Skin of body (tissue), 1 donor: ENCODE measurements at regions not wholly inside any gene's neighbourhood (a gene's known extent, or its start where the extent isn't known, plus 50 kb on each side); places are given as distances from the start of the nearest gene placed in this dataset.

Experiments
- DNase-seq: peaks from one replicate; lab custom pipeline; 2025; lab: John Stamatoyannopoulos, UW

DNA sequence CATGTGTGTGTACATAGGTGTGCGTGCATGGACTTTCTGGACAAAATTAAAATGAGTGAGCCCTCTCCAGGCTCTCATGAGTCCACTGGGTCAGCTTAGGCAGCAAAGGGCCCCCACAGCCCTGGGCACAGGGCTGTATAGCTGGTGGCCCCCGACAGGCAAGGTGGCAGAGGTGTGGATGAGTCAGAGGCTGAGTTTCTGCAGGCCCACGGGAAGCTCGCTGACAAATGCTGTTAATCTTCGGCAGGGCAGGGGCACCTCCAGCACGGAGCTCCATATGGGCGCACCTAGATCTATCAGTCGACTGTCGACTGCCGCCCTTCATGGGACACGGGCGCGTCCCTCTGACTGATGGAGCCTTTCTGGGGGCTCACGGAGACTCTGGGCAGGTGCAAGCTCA, 181.1 kb downstream of the URI1 start:
- DNase-seq, result no peak

DNA sequence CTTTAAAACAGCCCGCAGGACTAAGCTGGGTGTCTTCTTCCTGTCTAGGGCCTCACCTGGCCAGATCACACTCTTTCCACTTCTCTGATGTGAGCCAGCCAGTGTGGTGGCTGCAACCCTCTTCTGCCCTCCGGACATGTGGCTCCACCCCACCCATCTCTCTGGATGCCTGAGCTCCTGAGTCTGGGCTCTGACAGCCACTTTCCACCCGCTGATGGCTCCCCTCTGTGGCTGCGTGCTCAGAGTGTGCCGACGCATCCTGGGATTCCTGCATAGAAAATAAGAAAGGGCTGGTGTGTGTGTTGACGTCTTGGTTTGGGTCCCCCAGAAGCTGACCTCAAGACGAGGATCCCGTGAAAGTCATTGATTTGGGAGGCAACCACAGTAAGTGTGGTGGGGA, 181.6 kb downstream of the URI1 start:
- no peak for DNase-seq

DNA sequence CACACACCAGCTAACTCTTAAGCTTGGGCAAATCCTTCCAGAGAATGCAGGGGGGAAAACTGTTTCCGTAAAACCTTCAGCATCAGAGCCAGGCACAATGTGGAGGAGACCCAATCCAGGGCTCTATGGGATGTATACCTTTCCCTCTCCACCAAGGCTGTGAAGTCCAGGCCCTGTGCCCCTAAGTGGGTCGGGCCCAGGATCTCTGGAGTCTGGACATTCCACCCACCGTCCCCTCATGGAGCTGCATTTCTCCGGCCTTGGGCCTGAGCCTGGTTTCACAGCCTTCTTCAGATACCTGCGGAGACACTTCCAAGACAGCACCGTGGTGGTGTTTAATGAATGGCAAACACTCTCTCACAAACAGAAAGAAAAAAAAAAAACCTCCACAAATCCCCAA, 186.2 kb downstream of the URI1 start:
- DNase-seq, result no peak

DNA sequence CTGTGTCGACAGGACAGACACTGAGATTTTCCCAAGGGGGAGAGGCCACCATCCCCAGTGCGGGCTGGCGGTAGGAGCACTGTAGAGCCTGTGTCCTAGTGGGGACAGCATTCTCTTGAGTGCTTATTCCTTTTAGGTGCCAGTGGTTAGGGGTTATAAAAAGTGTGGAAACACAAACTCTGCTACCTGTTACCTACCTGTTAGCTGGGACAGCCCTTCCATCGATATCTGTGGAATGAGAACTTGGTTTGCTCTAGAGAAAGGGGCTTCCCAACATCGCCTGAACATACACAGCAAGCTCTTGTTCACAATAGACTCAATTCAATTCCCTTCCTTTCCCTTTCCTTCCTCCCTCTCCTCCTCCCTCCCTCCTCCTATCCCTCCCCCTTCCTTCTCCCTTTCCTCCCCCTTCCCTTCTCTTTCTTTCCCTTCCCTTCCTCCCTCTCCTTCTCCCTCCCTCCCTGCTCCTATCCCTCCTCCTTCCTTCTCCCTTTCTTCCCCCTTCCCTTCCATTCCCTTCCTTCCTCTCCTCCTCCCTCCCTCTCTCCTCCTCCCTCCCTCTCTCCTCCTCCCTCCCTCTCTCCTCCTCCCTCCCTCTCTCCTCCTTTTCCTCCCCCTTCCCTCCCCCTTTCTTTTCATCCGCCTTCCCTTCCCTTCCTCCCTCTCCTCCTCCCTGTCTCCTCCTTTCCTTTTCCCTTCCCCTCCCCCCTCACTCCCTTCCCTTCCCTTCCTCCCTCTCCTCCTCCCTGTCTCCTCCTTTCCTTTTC, 188.5 kb downstream of the URI1 start:
- DNase-seq, result no peak

DNA sequence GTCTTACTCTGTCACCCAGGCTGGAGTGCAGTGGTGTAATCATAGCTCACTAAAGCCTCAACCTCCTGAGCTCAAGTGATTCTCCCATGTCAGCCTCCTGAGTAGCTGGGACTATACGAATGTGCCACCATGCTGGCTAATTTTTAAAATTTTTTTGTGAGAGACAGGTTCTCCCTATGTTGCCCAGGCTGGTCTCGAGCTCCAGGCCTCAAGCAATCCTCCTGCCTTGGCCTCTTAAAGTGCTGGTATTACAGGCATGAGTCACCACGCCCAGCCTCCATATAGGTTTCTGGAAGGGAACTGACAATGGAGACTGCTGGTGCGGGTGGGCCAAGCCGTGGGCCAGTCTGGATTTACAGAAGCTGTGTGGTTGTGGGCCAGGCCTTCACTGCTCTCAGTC, 189.2 kb downstream of the URI1 start:
- no peak for DNase-seq

DNA sequence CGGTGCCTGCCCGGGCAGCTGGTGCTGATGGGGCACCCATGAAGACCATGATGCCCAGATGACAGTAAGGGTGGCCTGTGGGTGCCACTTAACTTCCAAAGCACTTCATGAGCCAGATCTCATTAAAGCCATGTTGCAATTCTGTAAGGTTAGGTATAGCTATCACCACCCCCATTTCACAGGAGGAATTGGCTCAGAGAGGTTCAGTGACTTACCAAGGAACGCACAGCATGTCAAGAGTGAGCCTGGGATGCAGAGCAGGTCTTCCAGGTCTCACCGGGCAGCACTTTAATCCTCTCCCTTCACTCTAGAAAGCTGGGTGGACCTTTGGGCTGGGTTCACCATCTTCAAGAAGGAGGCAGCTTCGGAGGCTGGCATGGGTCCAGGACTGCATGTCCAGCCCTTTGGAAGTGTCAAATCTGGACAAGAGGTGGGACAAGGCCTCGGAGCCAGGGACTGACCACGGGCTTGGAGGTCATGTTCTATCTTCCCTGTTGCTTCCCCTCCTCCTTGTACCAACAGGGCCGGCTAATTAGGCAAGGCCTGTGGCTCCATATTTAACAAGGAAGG, 189.8 kb downstream of the URI1 start:
- no peak for DNase-seq

DNA sequence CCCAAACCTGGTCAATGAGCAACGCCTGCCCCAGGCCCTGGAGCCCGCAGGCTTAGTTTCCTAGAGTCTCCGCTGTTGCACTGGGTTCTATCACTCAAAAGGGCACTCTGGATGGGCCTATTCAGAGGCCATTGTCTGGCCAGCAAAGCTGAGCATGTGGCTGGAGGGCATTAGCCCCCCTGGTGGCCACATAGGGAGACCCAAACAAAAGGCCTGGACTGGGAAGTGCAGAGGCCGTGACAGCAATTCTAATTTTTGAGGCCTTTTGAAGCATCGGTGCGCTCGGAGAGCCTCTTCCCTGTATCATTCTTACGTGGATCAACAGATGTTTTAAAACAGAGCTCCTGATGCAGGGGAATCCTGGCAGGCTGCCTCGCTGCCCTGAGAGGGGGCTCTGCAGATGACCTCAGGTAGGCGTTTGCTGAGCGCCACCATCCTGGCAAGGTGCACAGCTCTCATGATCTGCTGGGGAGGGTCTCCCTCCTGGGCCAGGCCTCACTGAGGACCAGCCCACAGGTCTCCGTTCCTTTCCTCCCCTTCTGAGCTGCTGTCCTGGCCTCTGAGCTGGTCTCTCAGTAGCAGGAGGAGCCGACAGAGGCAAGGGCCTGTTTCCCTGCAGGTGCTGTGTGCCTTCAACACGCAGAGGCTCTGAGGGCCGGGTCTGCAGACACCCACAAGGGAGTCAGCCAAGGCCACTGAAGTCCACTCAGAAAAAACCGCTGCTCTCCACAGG, 190.5 kb downstream of the URI1 start:
- no peak for DNase-seq

DNA sequence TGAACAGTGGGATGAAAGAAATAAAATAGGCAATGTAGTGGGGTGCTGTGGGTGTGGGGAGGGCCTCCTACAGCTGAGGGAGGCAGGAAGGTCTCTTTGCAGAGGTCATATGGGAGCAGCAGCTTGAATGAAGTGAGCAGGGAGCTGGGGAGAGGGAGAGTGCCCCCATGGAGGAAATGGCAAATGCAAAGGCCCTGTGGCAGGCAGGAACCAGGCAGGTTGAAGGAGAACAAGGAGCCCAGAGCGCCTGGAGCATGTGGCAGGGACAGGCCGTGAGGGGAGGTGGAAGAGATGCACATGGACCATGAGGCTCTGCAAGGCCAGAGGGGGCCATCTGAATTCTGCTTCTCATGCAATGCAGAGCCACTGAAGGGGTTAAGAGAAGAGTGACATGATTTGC, 191.8 kb downstream of the URI1 start:
- DNase-seq, result no peak

DNA sequence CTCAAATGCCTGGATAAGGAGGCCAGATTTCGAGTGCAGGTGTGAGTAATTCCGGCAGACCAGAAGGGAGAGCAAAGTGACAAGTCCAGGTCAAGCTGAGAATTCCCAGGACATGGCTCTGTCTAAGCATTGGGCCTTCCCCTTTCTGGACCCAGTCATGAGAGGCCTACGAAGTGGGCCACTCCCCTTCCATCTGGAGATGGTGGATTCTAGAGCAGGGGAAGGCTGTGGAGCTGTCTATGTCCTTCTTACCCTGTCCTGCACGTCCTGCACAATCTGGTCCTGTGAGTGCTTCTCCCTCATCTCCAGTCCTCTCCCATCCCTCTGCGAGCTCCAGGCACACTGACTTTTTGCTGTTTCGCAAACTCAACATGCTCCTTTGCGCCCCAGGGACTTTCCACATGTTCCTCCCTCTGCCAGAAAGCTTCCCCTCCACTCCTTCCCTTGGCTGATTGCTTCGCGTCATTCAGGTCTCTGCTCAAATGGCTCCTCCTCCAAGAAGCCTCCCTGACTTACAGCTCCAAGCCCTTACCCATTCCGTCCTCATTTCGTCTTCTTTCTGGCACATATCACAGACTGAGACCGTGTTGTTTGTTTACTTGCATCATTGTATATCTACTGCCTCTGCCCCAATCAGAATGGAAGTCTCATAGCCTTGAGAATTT, 193.2 kb downstream of the URI1 start:
- DNase-seq, result no peak

DNA sequence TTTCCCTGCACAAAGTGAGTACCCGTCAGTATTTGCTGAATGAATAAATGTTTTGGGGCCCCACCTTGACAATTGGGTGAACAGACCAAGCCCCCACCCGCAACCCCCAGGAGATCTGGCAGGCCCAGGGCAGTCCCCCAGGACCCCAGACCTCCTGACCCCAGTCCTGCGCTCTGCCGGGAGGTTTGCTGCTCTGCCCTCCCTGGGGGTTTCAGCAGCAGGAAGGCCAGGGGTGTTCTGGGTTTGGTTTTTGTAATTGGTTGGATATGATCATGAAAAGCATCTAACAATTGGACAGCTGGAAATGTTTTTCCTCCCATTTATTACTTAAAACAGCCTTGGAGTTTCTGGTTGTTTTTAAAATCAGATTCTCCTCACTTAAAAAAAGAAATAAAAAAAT, 193.8 kb downstream of the URI1 start:
- peak; percentile 14 for DNase-seq

DNA sequence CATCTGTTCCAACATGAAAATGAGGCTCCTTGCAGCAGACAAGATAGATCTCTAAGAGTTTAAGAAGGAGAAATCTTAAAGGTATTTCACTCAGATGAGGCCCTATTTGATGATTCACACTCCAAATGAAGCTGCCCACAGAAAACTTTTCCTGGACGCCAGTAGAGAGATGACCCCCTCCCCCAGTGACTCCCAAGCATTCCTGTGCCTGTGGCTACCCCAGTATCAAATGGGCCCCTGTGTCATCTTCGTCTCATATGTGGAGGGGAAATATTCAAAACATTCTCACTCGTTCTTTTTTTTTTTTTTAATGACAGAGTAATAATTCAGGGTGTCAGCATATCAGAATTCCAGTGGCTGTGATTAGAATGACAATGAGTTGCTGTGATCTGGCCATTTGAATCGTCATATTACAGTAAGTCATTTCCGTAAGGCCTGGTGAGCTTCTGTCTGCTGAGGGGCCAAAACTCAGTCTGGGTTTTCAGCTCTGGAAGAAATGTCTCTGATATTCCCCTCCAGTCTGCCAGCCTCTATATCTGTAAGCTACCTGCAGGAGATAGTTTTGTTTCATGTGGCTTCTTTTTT, 194.7 kb downstream of the URI1 start:
- DNase-seq, result no peak

DNA sequence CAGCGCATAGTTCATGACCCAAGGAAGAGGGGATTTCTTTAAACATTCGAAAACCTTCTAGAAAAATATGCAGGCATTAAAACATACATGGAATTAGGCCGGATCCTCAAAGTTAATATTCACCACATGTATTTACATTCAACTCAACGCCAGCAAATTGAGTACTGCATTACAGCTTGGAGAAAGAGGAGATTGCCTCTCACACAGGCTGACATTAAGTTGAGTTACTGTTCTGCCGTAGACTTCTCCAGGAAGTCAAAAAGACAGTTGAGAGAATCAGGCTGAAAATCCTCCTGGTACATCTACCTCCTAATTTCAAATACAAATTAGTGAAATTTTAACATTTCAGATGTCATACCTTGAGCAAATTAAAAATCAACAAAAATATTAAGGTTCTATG, 195.7 kb downstream of the URI1 start:
- DNase-seq, result no peak

DNA sequence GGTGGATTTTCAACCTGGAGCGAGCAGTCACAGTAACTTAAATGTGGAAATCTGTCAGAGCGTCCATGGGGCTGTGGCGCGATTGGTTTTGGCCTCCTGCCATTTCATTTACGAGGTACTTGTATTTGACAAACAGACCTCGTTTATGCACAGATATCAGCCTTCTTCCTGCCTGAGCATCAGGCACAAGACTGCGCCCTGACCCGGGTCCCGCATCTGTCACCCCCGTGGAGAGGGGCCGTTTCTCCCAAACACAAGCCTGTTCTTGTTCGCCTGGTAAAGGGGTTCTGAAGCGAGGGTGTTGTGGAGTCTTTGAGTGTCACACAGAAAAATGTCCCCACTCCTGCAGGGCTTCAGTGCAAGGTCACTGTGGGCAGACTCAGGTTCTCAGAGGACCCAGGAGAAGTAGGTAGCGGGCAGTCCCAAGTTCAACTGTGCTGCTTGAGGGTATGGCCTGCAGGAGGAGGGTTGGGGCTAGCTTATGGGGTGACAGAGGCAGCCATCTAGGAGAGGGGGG, 202.3 kb downstream of the URI1 start:
- no peak for DNase-seq

DNA sequence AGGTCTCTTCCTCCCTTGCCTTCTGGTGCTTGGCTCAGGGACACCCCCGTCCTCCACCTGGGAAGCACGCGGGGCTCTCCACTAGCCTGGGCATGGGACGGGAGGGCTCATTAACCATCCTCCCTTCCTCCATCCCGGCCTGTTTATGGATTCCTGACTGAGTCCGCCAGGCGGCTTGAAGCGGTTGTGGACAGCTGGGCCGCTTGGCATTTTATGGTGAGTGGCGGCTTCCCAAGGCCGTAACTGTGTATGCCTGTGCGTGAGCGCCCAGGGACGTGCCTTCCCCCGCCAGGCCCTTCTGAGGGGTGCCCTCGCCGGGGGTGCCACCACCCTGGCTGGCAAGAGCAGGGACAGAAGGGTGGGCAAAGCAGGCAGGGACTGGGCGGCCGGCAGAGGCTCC, 202.8 kb downstream of the URI1 start:
- no peak for DNase-seq

DNA sequence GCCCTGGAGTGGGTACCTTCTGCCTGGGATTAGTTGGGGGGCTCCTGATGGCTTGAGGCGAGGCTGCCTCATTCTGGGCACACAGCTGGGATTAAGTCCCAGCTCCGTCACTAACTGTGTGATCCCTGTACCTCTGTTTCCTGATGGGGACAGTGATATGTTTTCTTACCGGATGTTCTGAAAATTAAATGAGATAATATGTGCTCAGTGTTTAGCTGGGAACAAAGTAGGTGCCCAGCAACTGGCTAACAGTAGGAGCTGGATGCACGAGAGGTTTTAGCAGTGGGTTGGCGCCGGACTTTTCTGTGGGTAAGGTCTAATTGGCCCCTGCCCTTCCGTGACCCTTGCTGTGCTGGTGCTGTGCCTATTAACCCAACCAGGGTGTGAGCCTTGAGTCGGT, 203.4 kb downstream of the URI1 start:
- DNase-seq, result no peak

DNA sequence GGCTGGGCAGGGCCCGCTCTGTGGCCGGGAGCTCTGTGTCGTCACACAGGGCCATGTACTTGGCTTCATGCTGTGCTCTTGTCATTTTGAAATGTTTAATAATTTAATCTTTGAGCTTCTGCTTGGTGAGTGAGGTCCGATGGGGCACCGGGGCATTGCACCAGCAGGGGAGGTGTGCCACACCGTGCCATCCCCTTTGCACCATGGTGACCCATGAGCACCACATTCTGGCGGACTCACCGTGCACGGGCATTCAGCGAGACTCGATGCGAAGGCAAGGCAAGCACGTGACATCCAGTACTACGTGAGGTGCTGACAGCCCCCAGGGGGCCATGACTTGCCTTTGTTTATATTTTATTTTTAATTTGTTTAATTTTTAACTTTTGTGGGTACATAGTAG, 204.3 kb downstream of the URI1 start:
- DNase-seq, result no peak

DNA sequence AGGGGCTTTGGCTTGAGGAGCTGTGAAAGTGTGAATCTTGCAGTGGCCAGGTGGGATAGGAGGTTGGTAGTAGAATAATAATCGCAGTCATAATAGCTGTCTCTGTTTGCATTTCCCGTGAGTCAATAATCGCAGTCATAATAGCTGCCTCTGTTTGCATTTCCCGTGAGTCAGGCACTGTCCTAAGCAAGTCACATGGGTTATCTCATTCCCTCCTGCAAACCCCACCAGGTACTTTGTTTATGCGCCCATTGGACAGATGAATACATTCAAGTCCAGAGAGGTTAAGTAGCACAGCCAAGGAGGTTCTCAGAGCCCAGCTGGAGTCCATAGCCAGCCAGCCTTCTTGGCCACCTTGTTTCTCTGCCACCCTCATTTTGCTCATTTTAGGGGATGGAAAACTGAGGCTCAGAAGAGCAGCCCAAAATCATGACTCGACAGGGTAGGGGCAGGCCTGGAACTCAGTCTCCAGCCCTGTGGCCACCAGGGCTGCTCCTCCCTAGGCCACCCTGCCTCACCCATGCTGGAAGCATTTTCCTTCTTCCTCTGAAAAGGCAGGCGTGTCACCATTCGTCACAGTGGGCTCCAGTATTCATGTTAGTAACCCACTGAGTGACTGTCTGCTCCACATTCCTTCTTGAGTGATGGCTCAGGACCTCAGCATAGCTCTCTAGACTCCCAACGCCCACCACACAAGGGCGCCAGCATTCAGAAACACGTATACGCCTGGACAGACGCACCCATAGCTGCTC, 206.2 kb downstream of the URI1 start:
- DNase-seq, result no peak

DNA sequence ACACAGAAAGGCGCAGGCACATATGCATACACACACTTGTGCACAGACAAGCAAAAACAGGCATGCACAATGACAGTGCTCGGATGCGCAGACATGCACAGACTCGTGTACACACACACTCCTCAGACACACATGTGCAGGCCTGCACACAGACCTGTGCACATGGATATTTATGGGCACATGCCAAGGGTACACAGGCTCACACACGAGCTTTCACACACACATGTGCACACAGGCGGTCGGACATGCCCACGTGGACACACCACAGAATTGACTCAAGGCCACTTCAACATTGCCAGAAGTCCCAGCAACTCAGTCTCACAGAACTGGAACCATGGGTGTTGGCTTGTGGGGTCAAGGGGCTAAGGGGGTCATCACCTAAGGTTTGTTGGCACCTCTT, 206.8 kb downstream of the URI1 start:
- DNase-seq, result no peak

DNA sequence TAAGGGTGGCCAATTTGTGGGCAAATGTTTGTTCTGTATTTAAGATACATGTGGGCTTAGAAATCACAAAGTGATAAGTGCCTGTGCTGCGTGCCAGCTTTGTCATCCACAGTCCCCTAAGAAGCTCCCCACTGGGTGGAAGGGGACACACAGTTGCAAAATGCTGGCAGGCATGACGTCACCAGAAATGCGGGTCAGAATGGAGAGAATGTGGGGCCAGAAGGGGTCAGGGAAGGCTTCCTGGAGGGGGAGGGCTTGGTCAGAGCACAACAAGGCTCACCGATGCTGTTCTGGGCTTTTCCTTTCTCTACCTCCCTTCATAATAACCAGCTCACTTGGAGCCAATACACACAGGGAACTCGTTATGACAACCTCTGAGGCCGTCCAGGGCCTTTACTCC, 207.3 kb downstream of the URI1 start:
- DNase-seq, result no peak

DNA sequence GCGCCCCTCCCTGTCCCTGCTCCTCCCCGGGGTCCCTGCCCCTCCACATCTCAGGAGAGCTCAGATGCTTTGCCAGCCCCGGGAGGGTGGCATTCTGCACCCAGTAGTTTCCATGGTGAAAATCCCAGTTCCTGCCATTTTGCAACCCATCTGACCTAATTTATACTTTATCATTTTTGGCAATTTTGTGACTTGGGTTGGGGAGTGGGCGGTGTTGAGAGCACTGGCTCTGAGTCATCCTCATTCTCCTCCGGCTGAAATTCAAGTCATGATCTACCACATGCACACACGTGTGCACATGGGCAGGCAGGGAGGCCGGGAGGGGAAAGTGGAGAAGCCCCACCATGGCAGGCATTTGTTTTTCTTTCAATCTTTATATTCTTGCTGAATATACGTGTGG, 208.6 kb downstream of the URI1 start:
- no peak for DNase-seq

DNA sequence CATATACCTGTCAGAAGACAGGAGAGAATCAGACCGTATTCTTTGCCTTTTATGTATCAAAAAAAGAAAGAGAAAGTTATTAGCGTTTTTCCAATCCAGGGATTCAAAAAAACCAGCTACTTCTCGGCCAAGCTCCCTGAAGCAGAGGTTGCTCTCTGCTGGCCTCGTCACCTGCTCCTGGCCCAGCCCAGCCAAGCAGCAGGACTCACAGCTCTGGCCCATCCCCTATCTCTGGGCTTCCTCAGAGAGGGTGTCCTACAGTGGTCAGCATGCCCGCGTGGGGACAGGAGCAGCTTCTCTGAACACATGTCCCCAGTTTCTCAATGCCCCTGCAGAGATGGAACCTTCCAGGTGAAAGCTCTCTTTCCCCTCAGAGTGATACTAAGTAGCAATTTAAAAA, 209.0 kb downstream of the URI1 start:
- DNase-seq, result no peak
